ENCODE measurements at regions not wholly inside any gene's neighbourhood (a gene's known extent, or its start where the extent isn't known, plus 50 kb on each side); places are given as distances from the start of the nearest gene placed in this dataset.

DNA sequence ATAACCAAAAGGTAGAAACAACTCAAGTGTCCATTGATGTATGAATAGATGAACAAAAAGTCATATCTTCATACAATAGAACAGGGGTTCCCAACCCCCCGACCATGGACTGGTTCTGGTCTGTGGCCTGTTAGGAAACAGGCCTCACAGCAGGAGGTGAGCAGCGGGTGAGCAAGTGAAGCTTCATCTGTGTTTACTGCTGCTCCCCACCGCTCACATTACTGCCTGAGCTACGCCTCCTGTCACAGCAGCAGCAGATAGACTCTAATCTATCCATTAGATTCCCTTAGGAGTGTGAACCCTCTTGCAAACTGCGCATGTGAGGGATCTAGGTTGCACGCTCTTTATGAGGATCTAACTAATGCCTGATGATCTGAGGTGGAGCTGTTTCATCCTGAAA, 478.0 kb downstream of the BRINP1 start:
- TF ChIP-seq EZH2 (IDR thresholded peaks at IDR 0.05; ENCODE audit: borderline replicate concordance, low read length): no peak
- TF ChIP-seq, protein P1, sequence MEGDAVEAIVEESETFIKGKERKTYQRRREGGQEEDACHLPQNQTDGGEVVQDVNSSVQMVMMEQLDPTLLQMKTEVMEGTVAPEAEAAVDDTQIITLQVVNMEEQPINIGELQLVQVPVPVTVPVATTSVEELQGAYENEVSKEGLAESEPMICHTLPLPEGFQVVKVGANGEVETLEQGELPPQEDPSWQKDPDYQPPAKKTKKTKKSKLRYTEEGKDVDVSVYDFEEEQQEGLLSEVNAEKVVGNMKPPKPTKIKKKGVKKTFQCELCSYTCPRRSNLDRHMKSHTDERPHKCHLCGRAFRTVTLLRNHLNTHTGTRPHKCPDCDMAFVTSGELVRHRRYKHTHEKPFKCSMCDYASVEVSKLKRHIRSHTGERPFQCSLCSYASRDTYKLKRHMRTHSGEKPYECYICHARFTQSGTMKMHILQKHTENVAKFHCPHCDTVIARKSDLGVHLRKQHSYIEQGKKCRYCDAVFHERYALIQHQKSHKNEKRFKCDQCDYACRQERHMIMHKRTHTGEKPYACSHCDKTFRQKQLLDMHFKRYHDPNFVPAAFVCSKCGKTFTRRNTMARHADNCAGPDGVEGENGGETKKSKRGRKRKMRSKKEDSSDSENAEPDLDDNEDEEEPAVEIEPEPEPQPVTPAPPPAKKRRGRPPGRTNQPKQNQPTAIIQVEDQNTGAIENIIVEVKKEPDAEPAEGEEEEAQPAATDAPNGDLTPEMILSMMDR (conservative IDR thresholded peaks at IDR 0.05 in 1 of 2, IDR thresholded peaks at IDR 0.05 in 1 of 2; ENCODE audit: extremely low read depth in 1 of 2, insufficient read depth in 1 of 2, low read depth in 1 of 2, low read length in 2 of 2): no peak
